ENCODE measurements at regions not wholly inside any gene's neighbourhood (a gene's known extent, or its start where the extent isn't known, plus 50 kb on each side); places are given as distances from the start of the nearest gene placed in this dataset.
A peak's percentile ranks its signal among the peaks of the same experiment; 100 is the strongest.

GRCh38 chr10:42977032-42977416 lies 99.8 kb upstream of the RET start:
- Histone ChIP-seq H3K27me3 (no peaks in the 10 kb centered on the region), H3K4me1 (peaks cover 0 to 41% (median 24%) of the 10 kb centered on the region in 10 experiments; a peak in 16 of 20 replicates), H3K27ac (no peak overlapping the region), H3K4me3 (no peak overlapping the region), H3K36me3 (no peaks in the 10 kb centered on the region), H3K4me2 (no peak overlapping the region), H3K9ac (no peak overlapping the region), H3K9me3 (replicated peaks in 1 of 11) (no peaks in the 10 kb centered on the region), H4K20me1 (no peaks in the 10 kb centered on the region)
- TF ChIP-seq Cebpa-rat (IDR thresholded peaks at IDR 0.05) = no peak

DNA sequence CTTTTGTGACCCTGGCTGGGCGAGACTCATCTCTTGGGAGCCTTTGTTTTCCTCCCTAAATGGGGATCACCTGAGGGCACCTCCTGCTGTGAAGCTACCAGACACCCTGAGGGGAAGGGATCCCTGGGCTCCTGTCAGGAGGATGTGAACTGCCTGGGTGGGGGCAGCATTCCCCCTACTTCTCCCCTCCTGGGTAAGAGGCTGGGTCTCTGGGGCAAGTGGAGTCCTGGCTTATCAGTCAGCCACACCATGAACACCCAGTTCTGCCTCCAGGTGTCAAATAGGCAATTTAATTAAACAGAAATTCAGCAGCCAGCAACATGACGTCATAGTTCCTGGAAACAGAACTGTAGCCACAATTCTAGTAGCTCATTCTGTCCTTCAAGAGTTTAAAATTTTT lies 97.7 kb upstream of the RET start:
- no peaks in the 10 kb centered on the region for H3K36me3 ChIP-seq
- H3K4me1 ChIP-seq = peaks cover 0 to 62% (median 45%) of the 10 kb centered on the region in 10 experiments; a peak in 16 of 20 replicates
- no peak overlapping the region for H3K4me3 ChIP-seq
- H3K9ac ChIP-seq = no peak overlapping the region; a peak in 1 of 22 replicates
- no peaks in the 10 kb centered on the region for H4K20me1 ChIP-seq
- no peaks in the 10 kb centered on the region for H3K9me3 ChIP-seq (replicated peaks in 1 of 11)
- no peaks in the 10 kb centered on the region for H3K27me3 ChIP-seq
- H3K4me2 ChIP-seq = peak overlapping the region in 2 of 11 experiments; percentile 5 to 16; a peak in 2 of 22 replicates
- no peak overlapping the region for H3K27ac ChIP-seq
- TF ChIP-seq Cebpa-rat (IDR thresholded peaks at IDR 0.05) = no peak

DNA sequence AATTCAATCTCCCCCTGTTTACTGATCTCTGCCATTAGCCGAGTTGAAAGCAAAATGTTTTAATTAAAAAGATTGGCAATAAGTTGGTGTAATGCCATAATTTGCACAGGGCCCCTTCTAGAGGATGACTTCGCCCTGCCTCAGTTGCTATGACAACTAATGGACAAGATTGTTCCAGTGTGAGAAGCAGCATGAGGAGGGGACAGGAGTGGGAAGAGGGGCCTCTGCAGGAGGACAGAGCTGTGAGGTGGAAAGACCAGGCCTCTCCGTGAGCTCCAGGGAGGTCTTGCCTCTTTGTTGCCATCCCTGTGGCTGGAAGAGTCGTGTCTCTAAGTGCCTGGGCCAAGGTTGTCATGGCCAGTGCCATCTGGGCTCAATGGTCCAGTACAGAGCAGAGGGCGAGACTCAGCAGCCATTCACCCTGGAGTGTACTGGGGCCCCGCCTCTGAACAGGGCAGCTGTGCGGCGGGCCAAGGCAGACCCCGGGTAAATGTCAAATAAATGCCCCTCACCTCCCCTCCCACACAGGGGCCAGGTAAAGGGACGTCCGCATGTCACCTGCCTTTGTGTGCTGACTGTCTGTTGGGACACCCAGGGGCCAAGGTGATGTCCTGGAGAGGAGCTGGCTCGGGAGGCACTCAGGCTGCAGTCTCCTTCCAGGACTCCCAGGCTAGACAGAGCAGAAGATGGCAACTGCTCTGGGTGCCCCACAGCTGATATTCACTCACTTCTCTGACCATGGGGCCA lies 97.0 kb upstream of the RET start:
- H3K4me3 ChIP-seq = no peak overlapping the region

GRCh38 chr10:42980553-42981357 lies 96.1 kb upstream of the RET start:
- TF ChIP-seq Cebpa-rat (IDR thresholded peaks at IDR 0.05) = no peak
- Histone ChIP-seq H3K27ac (no peak overlapping the region), H3K4me1 (peaks cover 0 to 54% (median 29%) of the 10 kb centered on the region in 10 experiments; a peak in 16 of 20 replicates), H3K36me3 (no peaks in the 10 kb centered on the region), H3K9me3 (replicated peaks in 1 of 11) (no peaks in the 10 kb centered on the region), H3K27me3 (no peaks in the 10 kb centered on the region), H3K4me3 (no peak overlapping the region), H3K9ac (no peak overlapping the region), H4K20me1 (no peaks in the 10 kb centered on the region), H3K4me2 (no peak overlapping the region; a peak in 1 of 22 replicates)

More for the DNA sequence above, 97.0 kb upstream of the RET start:
- Histone ChIP-seq H3K36me3 (no peaks in the 10 kb centered on the region), H3K4me1 (peaks cover 0 to 60% (median 38%) of the 10 kb centered on the region in 10 experiments; a peak in 16 of 20 replicates), H3K9ac (no peak overlapping the region), H3K27ac (no peak overlapping the region), H4K20me1 (no peaks in the 10 kb centered on the region), H3K27me3 (no peaks in the 10 kb centered on the region), H3K4me2 (peak overlapping the region in 1 of 11 experiments; percentile 5; a peak in 2 of 22 replicates), H3K9me3 (replicated peaks in 1 of 11) (no peaks in the 10 kb centered on the region)
- no peak for TF ChIP-seq Cebpa-rat (IDR thresholded peaks at IDR 0.05)

DNA sequence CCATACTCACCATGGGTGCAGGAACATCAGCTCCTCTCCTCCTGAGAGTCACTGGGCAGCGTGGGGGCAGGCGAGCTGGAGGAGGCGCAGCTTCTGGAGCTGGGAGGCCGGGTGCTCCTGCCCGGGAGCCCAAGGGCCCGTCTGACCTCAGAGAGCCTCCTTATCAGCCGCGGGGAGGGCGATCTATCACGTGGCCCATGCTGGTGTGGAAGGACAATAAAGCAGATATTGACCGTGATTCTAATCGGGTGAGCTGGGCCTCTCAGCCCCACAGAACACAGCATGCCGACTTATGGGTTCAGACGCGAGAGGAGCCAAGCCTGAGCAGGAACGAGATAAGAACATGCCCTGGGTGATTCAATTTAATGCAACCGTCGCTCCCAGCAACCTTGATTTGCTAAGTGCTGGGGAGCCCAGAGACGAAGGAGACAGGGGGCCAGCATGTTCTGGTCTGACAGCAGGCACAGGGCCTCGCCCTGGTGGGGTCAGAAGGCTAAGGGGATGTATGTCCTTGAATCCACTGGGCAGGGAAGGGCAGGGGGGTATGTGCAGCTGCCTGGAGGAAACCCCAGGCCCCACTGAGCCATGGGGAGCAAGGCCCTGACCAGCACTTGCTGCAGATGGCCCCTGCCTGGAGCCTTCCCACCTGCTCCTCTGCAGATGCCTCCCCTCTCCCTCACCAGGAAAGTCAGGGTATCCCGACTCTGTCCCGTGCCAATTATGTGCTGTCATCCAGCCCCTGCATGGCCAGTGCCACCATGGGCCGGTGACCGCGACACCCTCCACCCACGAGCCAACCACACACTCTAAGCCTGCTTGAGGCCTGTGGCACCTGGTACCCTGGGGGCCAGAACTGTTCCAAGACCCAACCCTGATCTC lies 95.3 kb upstream of the RET start:
- H3K4me3 ChIP-seq = no peak overlapping the region
- no peaks in the 10 kb centered on the region for H3K9me3 ChIP-seq (replicated peaks in 1 of 11)
- H3K9ac ChIP-seq = no peak overlapping the region
- peak overlapping the region in 6 of 11 experiments; percentile 12 to 75 (median 71); a peak in 9 of 22 replicates for H3K4me2 ChIP-seq
- H4K20me1 ChIP-seq = no peaks in the 10 kb centered on the region
- TF ChIP-seq Cebpa-rat (IDR thresholded peaks at IDR 0.05) = no peak
- H3K4me1 ChIP-seq = peaks cover 7 to 58% (median 30%) of the 10 kb centered on the region in 10 experiments; a peak in 19 of 20 replicates
- no peaks in the 10 kb centered on the region for H3K27me3 ChIP-seq
- H3K36me3 ChIP-seq = no peaks in the 10 kb centered on the region
- H3K27ac ChIP-seq = no peak overlapping the region

GRCh38 chr10:42982891-42983506 lies 93.9 kb upstream of the RET start:
- no peak for TF ChIP-seq Cebpa-rat (IDR thresholded peaks at IDR 0.05)
- H3K36me3 ChIP-seq = no peaks in the 10 kb centered on the region
- no peaks in the 10 kb centered on the region for H4K20me1 ChIP-seq
- H3K4me2 ChIP-seq = peak overlapping the region in 9 of 11 experiments; percentile 15 to 75 (median 67); a peak in 18 of 22 replicates
- peaks cover 21 to 70% (median 44%) of the 10 kb centered on the region in 10 experiments for H3K4me1 ChIP-seq
- no peaks in the 10 kb centered on the region for H3K9me3 ChIP-seq (replicated peaks in 1 of 11)
- peak overlapping the region in 1 of 11 experiments; percentile 2; a peak in 1 of 22 replicates for H3K27ac ChIP-seq
- no peaks in the 10 kb centered on the region for H3K27me3 ChIP-seq
- no peak overlapping the region for H3K9ac ChIP-seq
- H3K4me3 ChIP-seq = no peak overlapping the region

GRCh38 chr10:42983591-42983990 lies 93.3 kb upstream of the RET start:
- H3K27ac ChIP-seq = peak overlapping the region in 1 of 11 experiments; percentile 2; a peak in 1 of 22 replicates
- no peaks in the 10 kb centered on the region for H3K27me3 ChIP-seq
- no peak overlapping the region for H3K4me3 ChIP-seq
- no peaks in the 10 kb centered on the region for H3K9me3 ChIP-seq (replicated peaks in 1 of 11)
- no peak for TF ChIP-seq Cebpa-rat (IDR thresholded peaks at IDR 0.05)
- H3K4me1 ChIP-seq = peaks cover 27 to 76% (median 50%) of the 10 kb centered on the region in 10 experiments
- no peaks in the 10 kb centered on the region for H3K36me3 ChIP-seq
- peak overlapping the region in 9 of 11 experiments; percentile 15 to 75 (median 67); a peak in 18 of 22 replicates for H3K4me2 ChIP-seq
- H3K9ac ChIP-seq = no peak overlapping the region
- no peaks in the 10 kb centered on the region for H4K20me1 ChIP-seq

- Histone ChIP-seq H3K4me1 (peaks cover 32 to 80% (median 55%) of the 10 kb centered on the region in 10 experiments), H3K4me2 (peak overlapping the region in 6 of 11 experiments; percentile 15 to 75 (median 71); a peak in 11 of 22 replicates)
- TF ChIP-seq Cebpa-rat (IDR thresholded peaks at IDR 0.05) = no peak
Measured at GRCh38 chr10:42984035-42984610, 92.7 kb upstream of the RET start.

More at GRCh38 chr10:42984035-42984610, 92.7 kb upstream of the RET start:
- 0 out of 22 replicates have a peak overlapping the region, but pooled peaks of 1 of the 11 experiments have one; percentile 2 for H3K27ac ChIP-seq
- H3K27me3 ChIP-seq = no peaks in the 10 kb centered on the region
- H3K9me3 ChIP-seq (replicated peaks in 1 of 11) = no peaks in the 10 kb centered on the region
- H3K4me3 ChIP-seq = no peak overlapping the region
- H3K9ac ChIP-seq = no peak overlapping the region
- no peaks in the 10 kb centered on the region for H3K36me3 ChIP-seq
- no peaks in the 10 kb centered on the region for H4K20me1 ChIP-seq

All from BLaER1 treated with 17β-estradiol and CSF1 and Interleukin-3, amounts not matched to agents 10 nM and 100 nM (cell line).